ENCODE measurements at regions not wholly inside any gene's neighbourhood (a gene's known extent, or its start where the extent isn't known, plus 50 kb on each side); places are given as distances from the start of the nearest gene placed in this dataset.
"Not testable (repeated sequence)": the region's sequence is repeated elsewhere in the genome, so short reads cannot be mapped to it uniquely, and the experiment has no call there.

DNA sequence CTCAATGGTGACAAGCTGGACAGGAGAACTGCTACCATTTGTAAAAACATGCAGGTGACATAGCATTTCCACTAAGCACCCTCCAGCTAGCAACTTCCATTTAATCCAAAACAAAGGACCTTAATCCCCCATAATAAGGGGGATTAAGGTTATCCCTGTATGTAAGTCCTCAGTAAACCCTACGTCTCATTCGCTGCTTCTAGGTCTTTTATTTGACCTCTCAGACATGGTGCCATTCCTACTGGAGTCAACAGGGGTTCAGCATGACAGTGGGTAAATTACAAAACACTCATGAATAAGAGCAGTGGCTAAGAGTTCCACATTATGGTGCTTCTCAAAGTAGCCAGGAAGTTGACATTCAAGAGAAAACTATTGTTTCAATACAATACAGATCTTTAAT is 121.8 kb upstream of the CAV2 start:
- no peak for DNase-seq (ENCODE audit: low spot score)

DNA sequence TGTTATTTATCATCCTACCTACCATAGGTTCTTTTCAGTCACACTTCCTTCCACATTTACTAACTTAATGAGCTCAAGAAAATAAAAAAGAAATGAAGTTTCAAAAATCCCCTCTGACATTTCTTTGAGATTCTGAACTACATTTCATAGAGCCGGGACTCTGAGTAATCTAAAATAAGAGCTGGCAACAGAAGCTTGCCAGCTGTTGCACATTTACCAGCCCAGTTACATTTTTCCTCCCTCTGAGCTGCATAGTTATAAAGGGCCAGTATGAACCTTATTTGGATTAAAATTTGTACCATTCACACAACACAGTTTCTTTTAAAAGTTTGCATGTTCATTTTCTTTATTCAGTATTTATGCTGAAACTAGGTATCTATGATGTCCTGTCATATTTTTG is 119.5 kb upstream of the CAV2 start:
- DNase-seq (ENCODE audit: low spot score) = no peak

GRCh38 chr7:116382375-116382774 is 117.2 kb upstream of the CAV2 start:
- DNase-seq (ENCODE audit: low spot score) = no peak

DNA sequence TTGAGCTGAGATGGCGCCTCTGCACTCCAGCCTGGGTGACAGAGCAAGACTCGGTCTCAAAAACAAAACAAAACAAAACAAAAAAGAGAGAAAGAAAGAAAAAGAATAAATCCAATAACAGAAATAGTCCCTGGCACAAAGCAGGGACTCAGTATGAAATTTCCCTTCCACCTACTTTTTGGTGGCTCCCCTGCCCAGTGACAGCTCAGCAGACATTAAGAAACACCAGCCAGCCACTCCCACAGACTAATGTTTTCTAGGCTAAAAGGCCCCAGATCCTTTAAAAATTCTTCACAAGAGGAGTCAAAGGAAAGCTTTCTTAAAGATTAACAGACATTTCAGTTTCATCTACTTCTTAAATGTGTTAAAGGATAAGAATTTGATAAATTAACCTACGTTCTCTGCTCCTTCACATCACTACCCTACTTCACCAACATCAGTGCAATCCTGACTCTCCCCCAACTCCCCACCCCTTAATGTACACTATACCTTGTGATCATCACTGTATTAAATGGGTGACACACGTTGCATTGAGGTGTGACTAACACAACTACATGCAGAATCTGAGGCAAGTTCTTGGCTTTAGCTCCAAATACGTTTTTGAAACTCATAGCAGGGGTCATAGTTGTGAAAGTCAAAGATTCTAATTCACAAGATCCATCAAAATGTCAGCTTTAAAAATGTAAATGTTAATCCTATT is 114.5 kb upstream of the CAV2 start:
- DNase-seq (ENCODE audit: low spot score) = no peak

DNA sequence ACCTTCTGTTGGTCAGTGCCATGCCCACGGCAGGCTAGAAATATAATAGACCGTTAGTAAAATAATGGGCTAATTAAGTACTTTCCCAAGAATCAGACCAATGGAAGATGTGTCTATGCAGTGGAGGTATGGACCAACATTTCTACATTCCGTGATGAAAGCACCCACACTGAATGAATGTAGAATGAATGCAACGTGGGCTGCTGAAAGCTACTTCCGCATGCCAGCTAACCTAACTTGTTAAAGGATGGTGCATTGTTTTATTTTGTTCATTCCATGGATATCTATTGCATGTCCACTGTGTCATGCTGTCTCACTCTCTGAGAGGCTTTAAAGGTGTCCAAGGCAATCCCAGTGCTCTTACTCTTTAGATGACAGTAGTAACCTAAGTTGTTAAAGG is 112.9 kb upstream of the CAV2 start:
- no peak for DNase-seq (ENCODE audit: low spot score)

DNA sequence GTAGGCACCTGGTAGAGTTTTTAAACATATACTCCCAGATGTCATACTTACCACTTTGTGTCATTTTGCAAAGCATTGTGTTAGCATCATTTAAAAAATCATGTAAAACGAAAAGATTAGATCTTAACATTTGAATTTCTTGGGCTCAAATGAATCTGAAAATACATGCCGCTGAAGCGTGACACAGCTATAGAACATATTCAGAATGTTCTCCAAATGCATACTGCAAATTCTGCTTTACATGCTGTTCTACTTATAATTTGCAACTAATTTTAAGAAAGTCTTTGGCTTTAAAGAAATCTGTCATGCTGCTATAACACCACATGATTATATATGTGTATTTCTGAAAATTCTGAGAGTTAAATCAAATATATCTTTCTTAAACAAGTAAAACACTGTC is 109.2 kb upstream of the CAV2 start:
- DNase-seq (ENCODE audit: low spot score) = no peak

DNA sequence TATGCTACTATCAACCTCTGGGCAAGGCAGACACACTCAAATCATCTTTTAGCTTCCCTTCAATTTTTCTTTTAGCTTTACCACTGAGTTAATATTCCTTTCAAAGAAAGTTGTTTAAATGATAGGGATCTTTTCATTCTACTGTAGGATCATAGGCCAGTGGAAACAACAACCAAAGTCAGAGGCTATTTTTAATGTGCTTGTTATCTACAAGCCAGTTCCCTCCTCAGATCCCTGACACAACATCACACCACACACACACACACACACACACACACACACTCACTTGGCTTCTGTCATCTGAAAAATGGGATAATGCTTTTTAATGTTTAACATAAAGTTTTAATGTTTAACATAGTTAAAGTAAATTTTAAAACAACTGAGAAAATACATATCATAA is 106.7 kb upstream of the CAV2 start:
- DNase-seq (ENCODE audit: low spot score) = no peak

- DNase-seq (ENCODE audit: low spot score) = no peak
These were observed 105.9 kb upstream of the CAV2 start for GRCh38 chr7:116393654-116394053.

- DNase-seq (ENCODE audit: low spot score) = no peak
These were observed 105.4 kb upstream of the CAV2 start for GRCh38 chr7:116394106-116394505.

- DNase-seq (ENCODE audit: low spot score) = no peak
These were observed 104.3 kb upstream of the CAV2 start for GRCh38 chr7:116395141-116395791.

DNA sequence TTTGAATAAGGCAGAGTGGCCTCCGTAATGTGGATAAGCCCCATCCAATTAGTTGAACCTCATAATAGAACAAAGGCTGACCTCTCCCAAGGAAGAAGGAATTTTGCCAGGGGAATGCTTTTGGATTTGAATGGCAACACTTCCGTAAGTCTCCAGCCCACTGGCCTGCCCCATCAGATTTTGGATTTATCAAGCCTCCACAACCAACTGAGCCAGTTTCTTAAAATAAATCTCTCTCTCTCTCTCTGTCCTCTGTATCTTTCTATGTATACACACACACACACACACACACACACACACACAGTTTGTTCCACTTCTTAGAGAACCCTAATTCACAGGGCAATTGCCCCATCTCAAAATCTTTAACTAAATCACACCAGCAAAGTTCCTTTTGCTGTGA is 100.9 kb upstream of the CAV2 start:
- no peak for DNase-seq (ENCODE audit: low spot score)

- DNase-seq (ENCODE audit: low spot score) = no peak
These were observed 99.7 kb upstream of the CAV2 start for GRCh38 chr7:116399819-116400218.

DNA sequence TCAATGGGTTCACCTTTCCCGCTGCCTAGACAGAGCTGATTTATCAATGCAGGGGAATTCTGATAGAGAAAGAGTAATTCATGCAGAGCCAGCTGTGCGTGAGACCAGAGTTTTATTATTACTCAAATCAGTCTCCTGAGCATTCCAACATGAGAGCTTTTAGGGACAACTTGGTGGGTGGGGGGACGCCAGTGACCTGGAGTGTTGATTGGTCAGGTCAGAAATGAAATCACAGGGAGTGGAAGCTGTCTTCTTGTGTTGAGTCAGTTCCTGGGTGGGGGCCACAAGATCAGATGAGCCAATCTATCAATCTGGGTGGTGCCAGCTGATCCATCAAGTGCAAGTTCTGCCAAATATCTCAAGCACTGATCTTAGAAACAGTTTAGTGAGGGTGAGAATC is 99.0 kb upstream of the CAV2 start:
- no peak for DNase-seq (ENCODE audit: low spot score)

DNA sequence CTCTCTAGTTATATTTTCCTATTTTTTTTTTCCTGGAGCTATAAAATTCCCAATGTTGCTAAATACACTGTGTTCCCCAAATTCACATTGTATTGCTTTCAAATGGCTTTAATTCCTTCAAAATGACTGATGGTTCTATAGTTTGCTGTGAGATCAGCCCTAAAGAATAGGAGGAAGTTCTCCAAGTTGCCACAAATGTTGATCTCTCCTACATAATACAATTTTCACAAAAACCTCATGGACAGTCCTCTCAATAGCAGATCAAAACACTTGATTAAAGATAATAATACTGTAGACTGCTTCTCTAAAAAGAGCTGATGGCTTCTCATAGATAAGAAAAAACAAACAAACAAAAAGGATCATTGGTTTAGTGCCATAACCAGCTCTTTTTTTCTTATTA is 97.8 kb upstream of the CAV2 start:
- DNase-seq (ENCODE audit: low spot score) = no peak

GRCh38 chr7:116403265-116403664 is 96.3 kb upstream of the CAV2 start:
- DNase-seq (ENCODE audit: low spot score) = no peak

DNA sequence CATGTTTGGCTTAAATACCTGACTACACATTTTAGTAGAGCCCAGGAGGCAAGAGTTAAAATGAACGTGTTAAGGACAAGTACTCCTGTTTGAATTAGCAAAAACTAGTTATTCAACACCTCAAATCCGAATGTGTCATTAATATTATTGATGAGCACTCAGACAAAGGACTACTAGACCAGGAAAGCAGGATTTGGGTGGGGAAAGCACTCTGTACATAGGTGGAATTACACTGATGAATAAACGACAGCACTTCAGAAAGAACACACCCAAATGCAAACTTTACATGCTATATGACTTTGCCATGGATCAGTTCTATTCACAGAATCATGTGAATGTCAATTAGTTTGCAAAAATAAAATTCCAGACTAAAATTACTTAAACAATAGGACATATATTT is 95.1 kb upstream of the CAV2 start:
- DNase-seq (ENCODE audit: low spot score) = no peak

DNA sequence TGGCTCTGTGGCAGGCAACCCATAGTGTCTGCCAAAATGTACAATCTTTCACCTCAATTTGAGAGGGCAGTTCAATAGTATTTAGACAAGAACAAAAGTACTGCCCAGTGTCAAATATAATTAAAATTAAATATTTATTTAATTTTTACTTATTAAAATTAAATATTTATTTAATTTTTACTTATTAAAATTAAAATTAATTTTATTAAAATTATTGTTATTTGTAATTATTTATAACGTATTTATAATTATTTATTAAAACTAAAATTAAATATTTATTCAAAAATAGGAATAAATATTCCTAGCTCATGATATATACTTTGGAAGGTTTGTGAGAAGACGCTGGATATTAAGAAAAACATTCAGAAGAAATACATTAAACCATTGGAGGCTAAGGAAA is 93.7 kb upstream of the CAV2 start:
- no peak for DNase-seq (ENCODE audit: low spot score)

DNA sequence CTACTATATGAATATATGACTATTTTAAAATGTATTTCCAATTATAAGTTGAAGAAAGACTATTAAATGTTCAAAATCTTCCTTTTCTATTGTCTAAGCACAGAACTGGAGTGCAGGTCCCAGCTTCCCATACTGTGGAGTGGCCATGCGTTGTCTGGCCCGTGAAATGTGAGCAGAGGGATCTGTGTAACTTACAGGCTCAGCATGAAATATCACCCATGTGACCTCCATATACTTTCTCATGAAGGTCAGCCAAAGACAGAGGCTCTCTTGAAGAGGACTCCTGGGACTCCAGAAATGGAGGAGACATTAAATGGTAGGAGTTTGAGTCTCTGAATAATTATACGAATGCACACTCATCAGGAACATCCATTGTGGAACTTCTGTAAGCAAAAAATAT is 92.4 kb upstream of the CAV2 start:
- DNase-seq (ENCODE audit: low spot score) = no peak

- no peak for DNase-seq (ENCODE audit: low spot score)
These were observed 91.4 kb upstream of the CAV2 start for GRCh38 chr7:116408166-116408565.

GRCh38 chr7:116408831-116409453 is 90.6 kb upstream of the CAV2 start:
- not testable (repeated sequence) for DNase-seq (ENCODE audit: low spot score)

- not testable (repeated sequence) for DNase-seq (ENCODE audit: low spot score)
These were observed 88.8 kb upstream of the CAV2 start for GRCh38 chr7:116410694-116411093.

DNA sequence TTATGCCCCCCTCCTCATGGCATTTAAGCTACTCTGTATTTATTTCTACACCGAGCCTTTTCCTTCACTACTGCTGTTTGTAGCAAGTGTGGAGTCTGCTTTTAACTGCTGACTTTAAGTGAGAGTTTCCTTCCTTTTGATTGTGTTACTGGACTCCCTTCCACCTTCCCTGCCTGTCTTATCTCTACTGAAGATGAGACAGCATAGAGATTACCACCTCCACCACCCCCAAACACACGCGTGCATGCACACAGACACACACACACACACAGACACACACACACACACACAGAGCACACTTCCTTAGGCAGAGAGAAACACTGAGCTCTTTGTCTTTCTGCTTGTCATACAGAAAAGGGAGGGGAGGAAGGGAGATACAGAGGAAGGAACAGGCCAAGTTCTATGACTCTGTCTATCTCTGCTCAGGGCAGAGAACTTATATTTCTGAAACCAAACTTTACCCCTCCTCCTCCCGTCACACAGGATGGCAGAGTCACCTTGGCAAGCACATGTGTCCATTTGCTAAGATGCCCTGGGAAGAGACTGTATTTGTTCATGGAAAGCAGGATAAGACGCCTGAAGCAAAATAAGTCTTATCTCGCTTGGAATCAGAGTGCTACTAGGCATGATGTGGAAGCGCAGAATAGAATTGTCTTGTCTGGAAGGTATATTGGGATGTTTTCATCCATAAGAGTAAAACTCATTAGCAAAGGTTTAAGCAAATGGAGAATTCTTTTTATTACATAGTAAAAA is 81.8 kb upstream of the CAV2 start:
- DNase-seq (ENCODE audit: low spot score) = no peak

DNA sequence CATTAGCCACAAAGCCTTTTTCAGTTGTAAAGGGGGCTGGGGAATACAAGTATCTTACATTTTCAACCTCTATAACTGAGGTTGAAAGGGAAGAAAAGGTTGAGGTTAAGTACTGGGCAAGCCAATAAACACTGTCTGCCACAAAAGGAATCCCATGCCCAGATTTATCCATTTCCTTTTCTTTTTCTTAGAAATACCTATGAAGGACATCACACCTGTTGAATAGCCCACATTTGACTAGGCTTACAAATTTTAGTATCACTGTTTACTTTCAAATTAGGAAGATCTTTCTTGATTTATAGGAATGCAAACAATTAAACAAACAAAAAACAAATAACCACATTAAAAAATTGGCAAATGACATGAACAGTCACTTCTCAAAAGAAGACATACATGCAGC is 81.0 kb upstream of the CAV2 start:
- DNase-seq (ENCODE audit: low spot score) = no peak

Measured in NAMALWA (cell line).